Activated CD4-positive, CD25-positive, alpha-beta regulatory T cell treated with anti-CD3 and anti-CD28 coated beads, Interleukin-2, amount 50 U/mL, for 72 hours (primary cell): ENCODE measurements at regions not wholly inside any gene's neighbourhood (a gene's known extent, or its start where the extent isn't known, plus 50 kb on each side); places are given as distances from the start of the nearest gene placed in this dataset.
A peak's percentile ranks its signal among the peaks of the same experiment; 100 is the strongest.
"Not testable (repeated sequence)": the region's sequence is repeated elsewhere in the genome, so short reads cannot be mapped to it uniquely, and the experiment has no call there.

Experiments used
- DNase-seq: peaks from one replicate; pipeline ENCODE4 v3.0.0; 2021

DNA sequence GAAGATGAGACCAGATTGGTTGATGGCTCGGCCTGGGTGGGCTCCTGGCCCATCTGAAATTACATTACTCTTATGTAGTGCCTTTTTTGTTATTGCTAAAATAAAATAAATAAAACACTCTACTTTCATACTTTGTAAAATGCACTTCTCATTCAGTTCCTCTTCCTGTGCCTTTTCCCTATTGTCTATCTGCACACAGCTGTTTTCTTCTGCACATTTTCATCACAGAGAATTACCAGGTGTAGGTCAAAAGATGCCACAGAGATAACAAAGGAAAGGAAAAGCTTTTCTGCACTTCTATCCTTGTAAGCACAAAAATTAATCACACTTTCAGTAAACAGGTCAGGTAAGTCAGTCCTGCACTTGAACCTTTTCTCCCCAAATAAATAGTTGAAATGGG lies 265.1 kb downstream of the BTG1 start:
- no peak for DNase-seq

DNA sequence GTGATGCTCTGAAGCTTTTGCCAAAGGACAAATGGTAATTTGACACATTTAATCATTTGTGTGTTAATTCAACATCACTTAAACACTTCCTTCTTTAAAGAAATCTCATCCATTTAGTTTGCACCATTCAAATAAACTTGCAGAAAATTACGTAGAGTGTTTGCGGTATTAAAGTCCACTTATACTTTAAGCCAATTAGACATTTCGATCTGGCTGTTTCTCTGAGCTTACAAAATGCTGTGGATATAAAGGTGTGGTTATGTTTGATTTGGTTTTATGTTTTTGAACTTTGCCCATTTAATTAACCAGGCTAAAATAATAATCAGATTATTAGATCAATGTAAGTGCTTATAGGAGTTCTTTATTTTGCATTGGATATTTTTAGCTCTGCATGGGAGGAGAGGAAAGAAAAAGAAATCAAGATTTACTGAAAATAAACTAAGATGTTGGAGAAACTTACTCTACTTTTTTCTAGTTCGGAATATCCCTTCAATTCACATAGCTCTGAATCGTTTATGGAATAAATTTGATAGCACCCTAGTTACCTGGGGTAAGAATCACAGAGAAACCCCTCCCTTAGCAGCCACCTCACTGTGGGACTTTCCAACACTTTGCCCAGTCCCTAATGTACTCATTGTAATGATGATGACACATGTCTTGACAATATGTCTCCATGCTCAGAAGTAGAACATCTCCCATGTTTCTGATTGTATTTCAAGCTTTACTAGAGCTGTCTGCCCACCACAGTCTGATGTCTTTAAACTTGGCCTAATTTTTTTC lies 268.0 kb downstream of the BTG1 start:
- DNase-seq, result no peak

- peak; percentile 67 for DNase-seq
Measured at GRCh38 chr12:91877022-91877421, 268.6 kb downstream of the BTG1 start.

DNA sequence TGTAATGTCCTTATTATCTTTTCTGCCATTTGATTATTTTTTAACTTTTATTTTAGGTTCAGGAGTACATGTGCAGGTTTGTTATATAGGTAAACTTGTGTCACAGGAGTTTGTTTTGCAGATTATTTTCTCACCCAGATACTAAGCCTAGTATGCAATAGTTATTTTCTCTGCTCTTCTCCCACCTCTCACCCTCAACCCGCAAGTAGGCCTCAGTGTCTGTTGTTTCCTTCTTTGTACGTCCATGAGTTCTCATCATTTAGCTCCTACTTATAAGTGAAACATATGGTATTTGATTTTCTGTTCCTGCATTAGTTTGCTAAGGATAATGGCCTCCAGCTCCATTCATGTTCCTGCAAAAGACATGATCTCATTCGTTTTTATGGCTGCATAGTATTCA lies 270.0 kb downstream of the BTG1 start:
- not testable (repeated sequence) for DNase-seq

DNA sequence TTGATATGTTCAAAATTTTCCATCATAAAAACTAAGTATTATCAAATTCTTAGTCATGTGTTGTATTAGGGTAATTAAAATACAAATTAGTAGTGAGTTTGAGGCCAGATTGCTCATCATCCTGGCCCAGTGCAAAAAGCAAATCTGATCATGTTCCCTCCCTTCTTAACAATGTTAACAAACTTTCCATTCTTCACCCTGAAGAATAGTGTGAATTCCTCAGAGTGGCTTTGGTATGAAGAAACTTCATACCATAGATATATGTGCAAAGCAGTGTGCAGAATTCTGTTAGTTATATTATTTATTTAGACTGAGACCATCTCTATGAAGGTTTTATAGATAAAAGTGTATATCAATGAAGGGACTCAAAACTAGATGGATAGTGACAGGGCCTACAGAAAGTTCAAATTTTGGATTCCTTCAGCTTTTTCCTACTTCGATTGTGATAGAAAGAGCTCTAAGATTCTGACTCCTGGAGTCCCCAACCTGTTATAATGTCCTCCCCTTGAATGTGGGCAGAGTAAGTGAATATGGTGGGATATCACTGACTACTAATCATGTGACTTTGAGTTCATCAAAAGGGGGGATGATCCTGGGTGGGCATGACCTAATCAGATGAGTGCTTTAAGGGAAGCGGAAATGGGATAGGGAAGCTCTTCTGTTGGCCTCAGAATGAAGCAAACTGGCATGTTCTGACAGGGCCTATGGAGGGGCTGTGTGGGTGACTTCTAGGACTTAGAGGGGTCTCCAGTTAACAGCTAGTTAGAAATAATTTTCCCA lies 271.4 kb downstream of the BTG1 start:
- no peak for DNase-seq

DNA sequence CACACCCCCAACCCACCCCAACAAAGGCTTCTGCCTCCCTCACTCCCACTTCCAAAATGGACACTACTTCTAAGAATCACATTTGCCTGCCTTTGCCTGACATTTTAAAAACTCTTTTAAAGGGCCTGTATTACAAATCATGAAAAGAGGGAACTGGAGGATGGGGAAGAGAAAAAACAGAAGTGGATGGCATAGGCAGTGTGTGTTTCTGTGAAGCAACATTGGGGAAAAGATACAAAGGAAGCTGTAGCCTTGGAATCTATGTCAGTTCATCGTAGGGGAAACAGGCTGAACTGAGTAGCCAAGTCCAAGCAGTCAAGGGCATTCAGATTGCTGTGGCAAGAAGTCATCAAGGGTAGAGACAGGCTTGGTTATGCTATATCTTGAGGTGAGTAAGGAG lies 273.9 kb downstream of the BTG1 start:
- DNase-seq, result no peak

DNA sequence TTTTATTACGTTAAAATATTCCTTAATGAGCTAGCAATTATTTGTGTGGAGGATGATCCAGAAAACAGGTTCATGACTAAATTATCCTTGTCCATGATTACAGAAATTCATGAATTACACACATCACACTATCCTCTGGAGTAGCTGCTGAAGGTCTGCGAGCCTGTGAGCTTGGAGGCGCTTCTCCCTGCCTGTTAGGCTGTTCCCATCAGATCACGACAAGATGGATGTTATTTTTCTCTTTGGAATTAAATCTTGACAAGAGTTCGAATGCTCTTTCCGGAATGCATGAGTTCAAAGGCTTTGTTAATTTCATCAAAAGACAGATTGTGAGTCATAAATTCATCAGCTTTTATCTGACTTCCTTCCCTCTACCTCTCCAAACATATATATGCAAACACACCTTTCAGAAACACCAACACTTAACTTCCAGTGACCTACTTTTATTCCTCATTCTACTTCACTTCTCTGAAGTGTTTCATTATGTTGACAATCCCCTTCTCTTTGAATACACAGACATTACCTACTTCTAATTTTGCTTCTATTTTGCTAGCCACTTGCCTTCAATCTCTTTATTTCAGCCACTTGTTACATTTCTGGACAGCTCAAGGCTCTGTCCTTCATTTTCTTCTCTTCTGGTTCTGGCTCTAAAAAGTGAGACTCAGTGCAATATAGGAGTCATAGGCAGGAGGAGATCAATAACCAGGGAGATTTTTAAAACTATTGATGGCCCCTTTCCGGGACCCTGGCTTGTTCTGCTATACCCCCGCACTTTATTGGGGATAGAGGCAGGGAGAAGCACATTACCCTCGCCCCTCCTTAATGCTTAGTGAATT lies 274.6 kb downstream of the BTG1 start:
- DNase-seq, result no peak

DNA sequence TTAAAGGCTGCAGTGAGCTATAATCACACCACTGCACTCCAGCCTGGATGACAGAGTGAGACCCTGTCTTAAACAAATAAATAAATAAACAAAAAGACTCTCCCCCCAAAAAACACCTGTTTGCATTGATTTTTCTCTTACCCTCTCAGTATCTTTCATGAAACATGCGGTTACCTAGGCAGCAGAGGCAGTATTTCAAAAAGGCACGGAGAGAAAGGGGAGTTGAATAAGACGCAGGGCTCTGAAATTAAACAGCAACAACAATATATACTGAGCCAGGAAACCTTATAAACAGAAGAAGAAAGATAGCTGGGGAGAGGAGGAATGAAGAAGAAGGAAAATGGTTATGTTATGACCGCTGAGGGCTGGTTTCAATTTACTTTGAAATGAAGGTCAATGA lies 277.6 kb downstream of the BTG1 start:
- DNase-seq, result no peak

GRCh38 chr12:91866566-91866965 lies 279.1 kb downstream of the BTG1 start:
- no peak for DNase-seq

GRCh38 chr12:91863702-91864101 lies 281.9 kb downstream of the BTG1 start:
- DNase-seq, result no peak

DNA sequence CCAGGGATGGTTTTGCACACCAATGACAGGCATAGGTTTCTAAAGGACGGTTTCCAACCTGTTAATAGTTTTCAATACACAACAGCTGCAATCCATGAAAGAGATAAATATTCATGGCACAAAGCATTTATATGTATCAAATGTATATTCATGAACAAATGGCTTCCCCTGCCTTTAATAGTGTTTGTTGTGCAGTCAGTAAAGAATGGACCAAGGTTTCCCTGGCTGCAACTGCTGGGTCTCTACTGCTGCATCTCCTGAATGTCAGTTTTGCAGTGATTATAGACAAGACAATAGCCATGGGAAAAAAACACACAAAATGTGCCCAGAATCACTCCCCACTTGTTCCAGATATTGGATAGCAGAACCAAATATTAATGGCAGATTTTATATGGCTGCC lies 284.1 kb downstream of the BTG1 start:
- DNase-seq, result no peak

DNA sequence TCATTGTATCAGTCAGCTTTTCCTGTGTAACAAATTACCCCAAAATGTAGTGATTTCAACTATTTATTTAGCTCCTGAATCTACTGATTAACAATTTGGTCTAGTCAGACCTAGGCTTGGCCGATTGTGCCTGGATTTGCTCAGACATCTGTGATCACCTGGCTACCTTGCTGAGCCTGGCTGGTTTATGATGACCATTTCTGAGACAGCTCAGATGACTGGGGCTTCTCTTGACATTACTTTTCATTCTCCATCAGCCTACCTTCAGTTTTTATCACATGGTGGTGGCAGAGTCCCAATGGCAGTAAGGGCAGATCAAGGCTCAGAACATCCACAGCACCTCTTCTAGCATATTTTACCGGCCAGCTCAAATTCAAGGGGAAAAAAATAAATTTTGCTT lies 286.3 kb downstream of the BTG1 start:
- no peak for DNase-seq

DNA sequence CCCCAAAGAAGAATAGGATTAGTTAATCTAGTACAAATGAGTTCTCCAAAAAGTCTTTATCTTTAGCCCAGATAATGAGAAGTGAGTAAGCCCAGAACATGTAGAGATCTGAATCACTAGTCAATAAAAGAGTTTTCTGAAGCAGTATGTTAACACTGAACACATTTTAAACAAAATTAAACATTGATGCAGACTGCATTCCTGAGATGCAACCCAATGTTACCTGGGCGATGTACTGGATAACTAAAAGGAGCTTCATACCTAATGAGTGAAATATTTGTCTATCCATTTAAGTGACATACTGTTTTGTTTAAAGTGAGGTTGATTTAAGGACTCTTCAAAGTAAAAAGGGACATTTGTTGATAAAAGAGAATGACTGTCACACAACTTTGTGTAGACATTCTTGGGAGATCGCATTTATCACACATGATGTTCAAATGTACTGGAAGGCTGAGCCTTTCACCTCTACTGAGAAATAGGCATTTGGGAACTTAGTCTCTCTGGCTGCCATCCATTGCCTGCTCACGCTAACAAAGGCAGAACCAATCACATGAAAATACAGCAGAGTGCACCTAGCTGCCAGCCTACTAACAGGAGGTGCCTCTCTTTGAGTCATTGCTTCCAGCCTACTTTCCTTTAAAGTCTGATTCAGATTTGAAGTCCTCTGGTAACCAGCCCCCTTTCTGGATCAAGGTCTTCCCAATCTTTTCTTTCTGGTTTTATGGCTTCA lies 287.7 kb downstream of the BTG1 start:
- DNase-seq, result no peak

DNA sequence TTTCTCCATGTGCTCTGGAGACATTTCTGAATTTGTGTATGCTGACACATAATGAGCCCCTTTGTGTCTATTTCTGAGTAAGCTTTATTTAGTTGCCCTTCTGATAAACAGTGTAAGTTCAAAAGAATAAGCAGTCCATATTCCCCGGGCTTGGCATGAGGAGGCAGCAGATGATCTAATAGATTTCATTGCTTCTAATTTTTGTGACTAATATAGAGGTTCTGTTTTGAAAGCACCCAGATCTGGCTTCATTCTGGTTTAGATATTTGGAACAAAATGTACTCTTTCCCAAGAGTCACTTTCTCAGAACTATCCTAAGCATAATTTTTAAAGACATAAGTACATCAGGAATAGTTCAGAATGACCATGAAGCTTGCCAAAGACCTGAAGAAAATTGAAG lies 290.9 kb downstream of the BTG1 start:
- DNase-seq, result no peak

DNA sequence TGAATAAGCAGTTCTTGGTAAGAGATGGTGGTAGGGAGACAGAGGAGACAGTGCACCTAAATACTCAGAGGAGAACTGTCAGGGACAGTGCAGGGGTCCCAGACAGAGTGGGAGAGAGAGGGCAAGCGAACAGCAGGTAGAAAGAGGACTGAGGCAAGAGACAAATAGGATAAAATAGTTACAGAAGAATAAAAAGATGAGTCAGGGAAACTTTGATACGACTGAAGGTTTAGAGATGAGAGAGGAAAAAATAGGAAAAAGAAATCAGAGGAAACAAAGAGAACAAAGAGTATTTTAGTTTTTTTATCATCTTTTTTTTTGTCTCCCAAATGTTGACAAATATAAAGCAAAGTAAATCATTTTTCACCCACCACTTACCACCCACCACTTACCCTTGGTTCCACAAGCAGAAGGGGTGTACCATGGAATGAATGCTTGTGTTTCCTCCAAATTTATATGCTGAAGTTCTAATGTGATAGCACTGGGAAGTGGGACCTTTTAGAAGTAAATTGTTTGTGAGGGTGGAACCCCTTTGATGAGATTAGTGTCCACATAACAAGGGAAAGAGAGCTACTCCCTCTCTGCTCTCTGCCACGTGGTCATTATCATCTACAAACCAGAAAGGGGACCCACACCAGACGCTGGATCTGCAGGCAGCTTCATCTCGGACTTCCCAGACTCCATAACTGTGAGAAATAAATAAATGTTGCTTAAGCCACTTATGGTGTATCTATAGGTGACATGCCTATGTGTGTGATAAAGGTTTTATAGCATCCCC lies 292.1 kb downstream of the BTG1 start:
- no peak for DNase-seq

DNA sequence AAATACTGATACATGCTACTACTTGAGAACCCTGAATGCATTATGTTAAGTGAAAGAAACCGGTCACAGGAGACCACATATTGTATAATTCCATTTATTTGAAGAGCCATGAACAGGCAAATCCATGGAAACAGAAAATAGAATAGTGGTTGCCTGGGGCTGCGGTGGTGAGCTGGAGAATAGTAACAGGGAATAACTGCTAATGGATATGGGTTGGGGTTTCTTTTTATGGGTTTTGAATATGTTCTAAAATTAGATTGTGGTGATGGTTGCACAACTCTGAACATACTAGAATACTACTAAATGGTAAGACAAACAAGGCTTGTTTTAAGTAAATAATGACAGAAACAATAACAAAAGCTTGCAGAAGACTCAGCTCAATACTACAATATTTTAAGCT lies 293.0 kb downstream of the BTG1 start:
- no peak for DNase-seq

DNA sequence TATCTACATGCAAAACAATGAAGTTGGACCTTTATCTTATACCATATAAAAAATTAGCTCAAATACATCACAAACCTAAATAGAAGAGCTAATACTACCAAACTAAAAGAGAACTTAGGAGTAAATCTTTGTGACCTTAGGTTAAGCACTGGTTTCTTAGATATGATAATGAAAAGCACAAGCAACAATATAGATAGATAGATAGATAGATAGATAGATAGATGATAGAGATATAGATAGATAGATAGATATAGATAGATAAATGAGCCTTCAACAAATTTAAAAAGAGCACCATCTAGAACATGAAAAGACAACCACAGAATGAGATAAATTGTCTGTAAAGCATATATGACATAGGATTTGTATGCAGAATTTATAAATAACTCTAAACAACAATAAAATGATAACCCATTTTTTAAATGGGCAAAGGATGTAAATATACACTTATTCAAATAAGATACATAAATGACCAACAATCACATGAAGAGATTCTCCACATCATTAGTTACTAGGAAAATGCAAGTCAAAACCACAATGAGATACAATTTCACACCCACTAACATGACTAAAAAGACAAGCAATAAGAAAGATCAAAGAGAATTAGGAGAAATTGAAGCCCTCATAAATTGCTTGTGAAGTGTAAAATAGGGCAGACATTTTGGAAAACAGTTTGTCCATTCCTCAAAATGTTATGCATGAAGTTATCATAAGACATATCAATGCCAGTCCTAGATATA lies 293.7 kb downstream of the BTG1 start:
- no peak for DNase-seq

DNA sequence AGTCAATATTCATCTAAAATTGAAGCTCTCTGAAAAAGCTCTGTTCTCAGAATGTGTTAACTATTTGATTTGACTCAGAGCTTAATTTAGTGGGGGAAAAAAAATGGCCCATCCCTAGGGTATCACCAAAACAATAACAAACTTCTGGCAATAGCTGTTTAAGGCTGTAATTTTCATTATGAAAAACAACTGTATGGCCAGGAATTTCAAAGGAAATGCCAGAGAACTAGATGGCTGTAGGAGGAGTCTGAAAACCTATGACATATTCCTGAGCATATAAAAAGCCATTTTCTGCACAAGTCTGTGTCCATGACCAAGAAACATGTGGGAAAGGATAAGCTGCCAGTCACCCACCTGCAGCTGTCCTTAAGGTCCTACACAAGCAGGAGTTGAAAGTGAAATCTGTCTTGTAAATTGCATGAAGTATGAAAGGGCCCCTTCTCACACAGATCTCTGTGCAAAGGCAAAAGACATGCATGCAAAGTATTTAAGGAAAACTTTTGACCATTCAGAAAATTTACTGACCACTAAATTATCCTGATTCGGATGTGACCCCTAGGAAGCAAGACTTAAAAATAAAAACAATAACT lies 299.1 kb downstream of the BTG1 start:
- DNase-seq, result no peak

DNA sequence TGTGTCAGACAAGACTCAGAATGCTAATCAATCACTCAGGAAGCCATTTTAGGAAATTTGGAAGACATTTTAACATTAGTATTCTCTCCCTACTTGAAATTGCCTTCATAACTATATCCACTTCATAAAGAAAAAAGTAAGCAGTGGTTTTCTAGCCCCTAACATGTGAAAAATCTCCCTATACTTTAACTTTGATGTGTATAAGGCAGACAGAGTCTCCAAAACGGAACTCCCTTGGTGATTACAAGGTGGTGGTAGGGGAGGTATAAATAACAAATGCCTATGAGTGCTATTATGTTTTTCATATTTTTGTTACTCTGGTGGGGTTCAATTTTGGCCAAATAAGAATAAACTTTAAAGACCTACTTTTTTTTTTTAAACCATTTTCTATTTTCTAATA lies 300.3 kb downstream of the BTG1 start:
- DNase-seq, result no peak

- no peak for DNase-seq
Measured at GRCh38 chr12:91841822-91842221, 303.8 kb downstream of the BTG1 start.

GRCh38 chr12:91836696-91837095 lies 308.9 kb downstream of the BTG1 start:
- no peak for DNase-seq
